Erythroblast (primary cell): ENCODE measurements at regions not wholly inside any gene's neighbourhood (a gene's known extent, or its start where the extent isn't known, plus 50 kb on each side); places are given as distances from the start of the nearest gene placed in this dataset.

Experiments
- GATA1 ChIP-seq: IDR thresholded peaks from 2 replicates; pipeline ENCODE4 v1.6.1; 2011; ENCODE audit warnings: low read depth, mild to moderate bottlenecking, control low read depth, low read length, moderate library complexity
- POLR2A ChIP-seq: IDR thresholded peaks from 2 replicates; pipeline ENCODE4 v1.6.1; 2011; ENCODE audit warnings: mild to moderate bottlenecking, low read length

DNA sequence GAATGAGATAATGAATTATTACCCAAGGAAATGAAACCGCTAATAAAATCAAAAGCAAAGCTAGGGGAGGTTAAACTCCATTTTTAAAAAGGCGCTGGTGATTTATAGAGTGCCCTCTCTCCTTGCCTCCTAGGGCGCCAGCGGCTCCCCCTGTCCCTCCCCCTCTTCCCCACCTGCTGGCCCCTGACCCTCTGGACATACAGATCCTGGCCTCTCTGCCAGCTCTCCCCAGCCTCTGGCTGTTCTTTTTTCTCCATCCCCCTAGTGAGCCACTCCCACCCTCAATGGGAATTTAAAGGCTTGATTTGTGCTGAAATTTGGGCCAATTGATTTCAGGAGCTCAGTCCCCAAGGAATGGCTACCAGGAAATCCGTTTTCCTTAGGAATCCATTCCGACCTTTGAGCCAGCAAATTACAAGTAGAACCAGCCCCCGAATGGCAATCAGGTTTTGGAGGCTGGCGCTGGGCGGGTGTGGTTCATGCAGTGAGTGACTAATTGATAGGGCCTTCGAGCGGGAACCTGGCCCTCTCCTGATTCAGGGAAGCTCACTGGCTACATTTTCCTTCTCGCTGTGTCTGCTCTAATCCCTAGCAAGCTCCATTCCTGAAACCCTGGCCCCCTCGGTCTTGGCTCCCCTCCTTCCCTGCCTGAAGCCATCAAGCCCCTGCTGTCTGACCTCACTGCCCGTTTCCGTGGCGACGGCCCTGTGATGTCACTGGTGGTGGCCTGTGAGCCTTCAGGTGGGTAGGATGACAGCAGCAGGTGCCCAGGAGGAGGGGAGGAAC lies 141.9 kb upstream of the SDK2 start:
- TF ChIP-seq POLR2A (no peak), GATA1 (no peak)
